HCT116 (cell line): ENCODE measurements at regions not wholly inside any gene's neighbourhood (a gene's known extent, or its start where the extent isn't known, plus 50 kb on each side); places are given as distances from the start of the nearest gene placed in this dataset.

Source experiments
- ATAC-seq: fragments of 200-7000 bp; cut with Tn5 transposase; 2 replicates; pipeline ENCODE4 v1.9.1; 2020; ENCODE audit warnings: mild to moderate bottlenecking, moderate library complexity
- BruUV-seq: library from RNA; stranded (reverse); fragments of 400-500 nt; replicated peaks from 2 replicates; lab custom pipeline; 2021; lab: Mats Ljungman, UMichigan
- CTCF ChIA-PET: fragments of 300-600 bp; sonication (Branson Sonifier 250); formaldehyde crosslinking; loops from one replicate; lab custom pipeline; 2021; ENCODE audit warnings: antibody characterized with exemption; lab: Charles Lee
- POLR2A ChIA-PET: fragments of 300-600, 350-600 bp; sonication (Branson Sonifier 250); formaldehyde crosslinking; loops from one replicate; lab custom pipeline; 2021; ENCODE audit warnings: antibody characterized with exemption; lab: Charles Lee
- RAD21 ChIA-PET, 2 experiments: fragments of 300-600 bp; sonication (Branson Sonifier 250); formaldehyde crosslinking; loops; one replicate each; lab custom pipeline; 2023; ENCODE audit warnings: low total read pairs in 2 of 2; ENCODE audit not compliant: uncharacterized antibody in 2 of 2, unreplicated experiment in 2 of 2, low non-redundant PET in 1 of 2; lab: Charles Lee
- DNase-seq: peaks from one replicate; pipeline ENCODE4 v3.0.0-alpha.2; 2010; ENCODE audit warnings: low read depth, low spot score
- H2AFZ ChIP-seq: fragments of 200-600 bp; shearing (Covaris generic), sonication (generic); 2 replicates; pipeline ENCODE4 v1.6.1; 2017; ENCODE audit warnings: low read depth, mixed run types, mixed read lengths, antibody characterized with exemption, low read length; ENCODE audit not compliant: poor library complexity, severe bottlenecking
- H3K27ac ChIP-seq: 2 replicates; pipeline ENCODE4 v1.5.1; 2012; ENCODE audit warnings: low read depth, low read length
- H3K27me3 ChIP-seq: fragments of 200-600 bp; sonication (generic); 2 replicates; pipeline ENCODE4 v1.6.1; 2016; ENCODE audit warnings: mixed run types, low read length, mixed read lengths; ENCODE audit not compliant: insufficient read depth
- H3K36me3 ChIP-seq, 2 experiments: fragments of 200-500 bp in 1 of 2; fragments of 200-600 bp in 1 of 2; sonication (Bioruptor generic) in 1 of 2; sonication (generic) in 1 of 2; 2 replicates each; pipeline versions ENCODE4 v1.5.1 to v1.6.1; 2014 to 2016; ENCODE audit warnings: low read length in 2 of 2, inconsistent platforms in 1 of 2, mixed read lengths in 1 of 2, mixed run types in 1 of 2; ENCODE audit not compliant: insufficient read depth in 2 of 2, control insufficient read depth in 1 of 2
- H3K4me1 ChIP-seq, 2 experiments: fragments of 200-600 bp in 1 of 2; sonication (generic) in 1 of 2; 2 replicates each; pipeline versions ENCODE4 v1.5.1 to v1.6.1; 2012 to 2017; ENCODE audit warnings: low read length in 2 of 2, inconsistent platforms in 1 of 2, mild to moderate bottlenecking in 1 of 2, mixed read lengths in 1 of 2, mixed run types in 1 of 2, moderate library complexity in 1 of 2; ENCODE audit not compliant: insufficient read depth in 2 of 2, control insufficient read depth in 1 of 2
- H3K4me2 ChIP-seq: fragments of 200-600 bp; sonication (generic); 2 replicates; pipeline ENCODE4 v1.6.1; 2017; ENCODE audit warnings: mixed run types, low read length, mixed read lengths
- H3K4me3 ChIP-seq, 2 experiments: fragments of 200-600 bp in 1 of 2; sonication (generic) in 1 of 2; replicated peaks in 1 of 2; 2 replicates each; pipeline ENCODE4 v1.5.1; 2011 to 2016; ENCODE audit warnings: low read length in 2 of 2, control low read depth in 1 of 2, low read depth in 1 of 2, mild to moderate bottlenecking in 1 of 2, mixed read lengths in 1 of 2, mixed run types in 1 of 2
- H3K79me2 ChIP-seq: fragments of 200-600 bp; sonication (generic); 2 replicates; pipeline ENCODE4 v1.6.1; 2017; ENCODE audit warnings: mild to moderate bottlenecking, mixed run types, low read length, moderate library complexity, mixed read lengths; ENCODE audit not compliant: insufficient read depth
- H3K9ac ChIP-seq: fragments of 200-600 bp; sonication (generic); 2 replicates; pipeline ENCODE4 v1.6.1; 2016; ENCODE audit warnings: low read length, mixed read lengths
- H3K9me2 ChIP-seq: fragments of 200-600 bp; sonication (generic), shearing (Covaris generic); 2 replicates; pipeline ENCODE4 v1.6.1; 2017; ENCODE audit warnings: mixed run types, mild to moderate bottlenecking, moderate library complexity; ENCODE audit not compliant: insufficient read depth
- H3K9me3 ChIP-seq, 2 experiments: fragments of 200-500 bp in 1 of 2; fragments of 200-600 bp in 1 of 2; sonication (Bioruptor generic) in 1 of 2; sonication (generic) in 1 of 2; 2 replicates each; pipeline ENCODE4 v1.6.1; 2014 to 2017; ENCODE audit warnings: low read length in 2 of 2, mixed read lengths in 2 of 2, inconsistent platforms in 1 of 2, low read depth in 1 of 2, mild to moderate bottlenecking in 1 of 2, mixed run types in 1 of 2, moderate library complexity in 1 of 2; ENCODE audit not compliant: control insufficient read depth in 1 of 2, insufficient read depth in 1 of 2
- H4K20me1 ChIP-seq: fragments of 200-600 bp; sonication (generic), shearing (Covaris generic); 2 replicates; pipeline ENCODE4 v1.6.1; 2017; ENCODE audit warnings: mixed run types, mild to moderate bottlenecking, moderate library complexity; ENCODE audit not compliant: insufficient read depth
- ATF3 ChIP-seq: IDR thresholded peaks from 2 replicates; pipeline ENCODE4 v1.6.1; 2012
- CBX3 ChIP-seq: IDR thresholded peaks from 2 replicates; pipeline ENCODE4 v1.6.1; 2012; ENCODE audit warnings: low read depth
- CEBPB ChIP-seq: IDR thresholded peaks from 2 replicates; pipeline ENCODE4 v1.6.1; 2012; ENCODE audit warnings: low read depth
- ELF1 ChIP-seq: IDR thresholded peaks from 2 replicates; pipeline ENCODE4 v1.6.1; 2012; ENCODE audit warnings: low read depth, borderline replicate concordance
- EZH2 ChIP-seq: fragments of 200-600 bp; sonication (generic); IDR thresholded peaks from 2 replicates; pipeline ENCODE4 v1.6.1; 2017; ENCODE audit warnings: antibody characterized with exemption, mixed run types
- EZH2phosphoT487 ChIP-seq: fragments of 200-600 bp; IDR thresholded peaks from 2 replicates; pipeline ENCODE4 v1.6.1; 2018; ENCODE audit warnings: antibody characterized with exemption, borderline replicate concordance
- FOSL1 ChIP-seq: IDR thresholded peaks from 2 replicates; pipeline ENCODE4 v1.6.1; 2012; ENCODE audit warnings: low read depth
- JUND ChIP-seq: IDR thresholded peaks from 2 replicates; pipeline ENCODE4 v1.6.1; 2012
- POLR2A ChIP-seq: IDR thresholded peaks from 2 replicates; pipeline ENCODE4 v1.7.0; 2011; ENCODE audit warnings: borderline replicate concordance; ENCODE audit not compliant: insufficient read depth, insufficient read length; ENCODE audit errors: extremely low read depth
- RAD21 ChIP-seq: IDR thresholded peaks from 2 replicates; pipeline ENCODE4 v1.6.1; 2012; ENCODE audit warnings: low read depth, mild to moderate bottlenecking
- SIN3A ChIP-seq: IDR thresholded peaks from 2 replicates; pipeline ENCODE4 v1.6.1; 2012; ENCODE audit warnings: low read depth
- SRF ChIP-seq: IDR thresholded peaks from 2 replicates; pipeline ENCODE4 v1.6.1; 2012; ENCODE audit warnings: low read depth
- ZNF274 ChIP-seq: fragments of 200-500 bp; sonication (Bioruptor generic); IDR thresholded peaks from 2 replicates; pipeline ENCODE4 v1.6.1; 2014; ENCODE audit warnings: mild to moderate bottlenecking, low read depth, low read length, inconsistent platforms
- intact Hi-C: fragments of 100-400 bp; cut with micrococcal nuclease; formaldehyde crosslinking; loops from 2 replicates; pipeline ENCODE4 v1.10.0; 2022
- TF ChIP-seq, protein P1 (sequence below), 3 experiments: fragments of 200-600 bp in 1 of 3; sonication (generic) in 1 of 3; IDR thresholded peaks in 2 of 3; conservative IDR thresholded peaks in 1 of 3; 2 replicates each; pipeline ENCODE4 v1.5.1; 2012 to 2017; ENCODE audit warnings: low read depth in 2 of 3, low read length in 2 of 3, antibody characterized with exemption in 1 of 3, borderline replicate concordance in 1 of 3, control low read depth in 1 of 3, mild to moderate bottlenecking in 1 of 3, mixed read lengths in 1 of 3, mixed run types in 1 of 3, moderate library complexity in 1 of 3; ENCODE audit not compliant: insufficient read depth in 1 of 3
- TF ChIP-seq, protein P2 (sequence below): IDR thresholded peaks from 2 replicates; pipeline ENCODE4 v1.6.1; 2011; ENCODE audit warnings: mild to moderate bottlenecking, low read length, moderate library complexity; ENCODE audit not compliant: insufficient replicate concordance; ENCODE audit errors: extremely low read depth

- BruUV-seq, result no TSS peak
- no peaks in the 10 kb centered on the region for H4K20me1 ChIP-seq
- no peaks in the 10 kb centered on the region for H3K9me3 ChIP-seq
- no peak overlapping the region for H3K27ac ChIP-seq
- no peaks in the 10 kb centered on the region for H3K4me1 ChIP-seq
- no peak overlapping the region for H3K4me3 ChIP-seq
- H3K9me2 ChIP-seq, result no peaks in the 10 kb centered on the region
- ChIA-PET POLR2A (no interaction called here), CTCF (no interaction called here), RAD21 (no interaction called here)
- DNase-seq (no peak), ATAC-seq (no peak)
- TF ChIP-seq CEBPB (no peak), FOSL1 (no peak), RAD21 (no peak), EZH2 (no peak), POLR2A (no peak), JUND (no peak), CBX3 (no peak), SRF (no peak), SIN3A (no peak), ZNF274 (no peak), ATF3 (no peak), EZH2phosphoT487 (no peak), ELF1 (no peak)
- TF ChIP-seq, protein P1, sequence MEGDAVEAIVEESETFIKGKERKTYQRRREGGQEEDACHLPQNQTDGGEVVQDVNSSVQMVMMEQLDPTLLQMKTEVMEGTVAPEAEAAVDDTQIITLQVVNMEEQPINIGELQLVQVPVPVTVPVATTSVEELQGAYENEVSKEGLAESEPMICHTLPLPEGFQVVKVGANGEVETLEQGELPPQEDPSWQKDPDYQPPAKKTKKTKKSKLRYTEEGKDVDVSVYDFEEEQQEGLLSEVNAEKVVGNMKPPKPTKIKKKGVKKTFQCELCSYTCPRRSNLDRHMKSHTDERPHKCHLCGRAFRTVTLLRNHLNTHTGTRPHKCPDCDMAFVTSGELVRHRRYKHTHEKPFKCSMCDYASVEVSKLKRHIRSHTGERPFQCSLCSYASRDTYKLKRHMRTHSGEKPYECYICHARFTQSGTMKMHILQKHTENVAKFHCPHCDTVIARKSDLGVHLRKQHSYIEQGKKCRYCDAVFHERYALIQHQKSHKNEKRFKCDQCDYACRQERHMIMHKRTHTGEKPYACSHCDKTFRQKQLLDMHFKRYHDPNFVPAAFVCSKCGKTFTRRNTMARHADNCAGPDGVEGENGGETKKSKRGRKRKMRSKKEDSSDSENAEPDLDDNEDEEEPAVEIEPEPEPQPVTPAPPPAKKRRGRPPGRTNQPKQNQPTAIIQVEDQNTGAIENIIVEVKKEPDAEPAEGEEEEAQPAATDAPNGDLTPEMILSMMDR (IDR thresholded peaks at IDR 0.05 in 2 of 3, conservative IDR thresholded peaks at IDR 0.05 in 1 of 3; ENCODE audit: borderline replicate concordance in 1 of 3, insufficient read depth in 1 of 3, low read depth in 2 of 3, low read length in 2 of 3), result no peak
- TF ChIP-seq, protein P2, sequence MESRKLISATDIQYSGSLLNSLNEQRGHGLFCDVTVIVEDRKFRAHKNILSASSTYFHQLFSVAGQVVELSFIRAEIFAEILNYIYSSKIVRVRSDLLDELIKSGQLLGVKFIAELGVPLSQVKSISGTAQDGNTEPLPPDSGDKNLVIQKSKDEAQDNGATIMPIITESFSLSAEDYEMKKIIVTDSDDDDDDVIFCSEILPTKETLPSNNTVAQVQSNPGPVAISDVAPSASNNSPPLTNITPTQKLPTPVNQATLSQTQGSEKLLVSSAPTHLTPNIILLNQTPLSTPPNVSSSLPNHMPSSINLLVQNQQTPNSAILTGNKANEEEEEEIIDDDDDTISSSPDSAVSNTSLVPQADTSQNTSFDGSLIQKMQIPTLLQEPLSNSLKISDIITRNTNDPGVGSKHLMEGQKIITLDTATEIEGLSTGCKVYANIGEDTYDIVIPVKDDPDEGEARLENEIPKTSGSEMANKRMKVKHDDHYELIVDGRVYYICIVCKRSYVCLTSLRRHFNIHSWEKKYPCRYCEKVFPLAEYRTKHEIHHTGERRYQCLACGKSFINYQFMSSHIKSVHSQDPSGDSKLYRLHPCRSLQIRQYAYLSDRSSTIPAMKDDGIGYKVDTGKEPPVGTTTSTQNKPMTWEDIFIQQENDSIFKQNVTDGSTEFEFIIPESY, result no peak
- H3K9ac ChIP-seq, result no peak overlapping the region
- intact Hi-C loops, result loop anchor here (5.0 kb wide), 1 partner anchor 188 kb away; no protein-coding TSS in a partner anchor
- peaks cover 3% of the 10 kb centered on the region for H3K27me3 ChIP-seq
- H3K79me2 ChIP-seq, result no peaks in the 10 kb centered on the region
- no peak overlapping the region for H3K4me2 ChIP-seq
- H3K36me3 ChIP-seq, result no peaks in the 10 kb centered on the region
- H2AFZ ChIP-seq, result no peak overlapping the region
Observed at GRCh38 chr6:12649325-12649724, 67.2 kb upstream of the PHACTR1 start.
